ENCODE measurements at regions not wholly inside any gene's neighbourhood (a gene's known extent, or its start where the extent isn't known, plus 50 kb on each side); places are given as distances from the start of the nearest gene placed in this dataset.

GRCh38 chrX:51281758-51282318, 50.8 kb upstream of the NUDT10 start:
- Histone ChIP-seq H3K36me3 (ENCODE audit: insufficient read depth, low read length) (no peaks in the 10 kb centered on the region), H3K9ac (ENCODE audit: low read depth, low read length, poor library complexity, severe bottlenecking) (no peak overlapping the region), H4K20me1 (ENCODE audit: insufficient read depth, low read length, poor library complexity, severe bottlenecking) (no peaks in the 10 kb centered on the region), H3K9me2 (replicated peaks; ENCODE audit: low read depth, low read length) (no peaks in the 10 kb centered on the region), H2AFZ (ENCODE audit: low read length) (no peak overlapping the region), H3K4me3 (ENCODE audit: low read length, poor library complexity, severe bottlenecking) (no peak overlapping the region), H3F3A (ENCODE audit: low read depth) (no peaks in the 10 kb centered on the region), H3K4me2 (ENCODE audit: low read depth, low read length, poor library complexity, severe bottlenecking) (no peak overlapping the region), H3K79me2 (ENCODE audit: insufficient read depth, low read length) (no peaks in the 10 kb centered on the region), H3K9me3 (ENCODE audit: insufficient read depth, low read depth, low read length) (no peaks in the 10 kb centered on the region), H3K27me3 (ENCODE audit: insufficient read depth, low read length, poor library complexity, severe bottlenecking) (no peaks in the 10 kb centered on the region), H3K4me1 (ENCODE audit: insufficient read depth, low read length, poor library complexity, severe bottlenecking) (no peaks in the 10 kb centered on the region)
- TF ChIP-seq CTCF (conservative IDR thresholded peaks at IDR 0.05; ENCODE audit: low read length) (no peak), EZH2phosphoT487 (IDR thresholded peaks at IDR 0.05; ENCODE audit: borderline replicate concordance) (no peak)
